Esophagus muscularis mucosa (tissue), 3 donors: ENCODE measurements at regions not wholly inside any gene's neighbourhood (a gene's known extent, or its start where the extent isn't known, plus 50 kb on each side); places are given as distances from the start of the nearest gene placed in this dataset.

Experiments
- POLR2A ChIP-seq: fragments of 450-650 bp; IDR thresholded peaks from one replicate; pipeline ENCODE4 v1.6.1; 2017; ENCODE audit warnings: antibody characterized with exemption, moderate library complexity, mild to moderate bottlenecking, low read depth
- POLR2AphosphoS5 ChIP-seq, 2 donors: sonication (generic); formaldehyde crosslinking; IDR thresholded peaks; one replicate each; pipeline ENCODE4 v1.6.1; 2017; ENCODE audit warnings: antibody characterized with exemption in 2 of 2
- TF ChIP-seq, protein P1 (sequence below), 3 experiments: fragments of 200-600 bp in 2 of 3; fragments of 450-650 bp in 1 of 3; sonication (generic) in 2 of 3; IDR thresholded peaks; one replicate each; pipeline ENCODE4 v1.5.1; 2017 to 2019; ENCODE audit warnings: antibody characterized with exemption in 3 of 3, mild to moderate bottlenecking in 2 of 3, moderate library complexity in 1 of 3

DNA sequence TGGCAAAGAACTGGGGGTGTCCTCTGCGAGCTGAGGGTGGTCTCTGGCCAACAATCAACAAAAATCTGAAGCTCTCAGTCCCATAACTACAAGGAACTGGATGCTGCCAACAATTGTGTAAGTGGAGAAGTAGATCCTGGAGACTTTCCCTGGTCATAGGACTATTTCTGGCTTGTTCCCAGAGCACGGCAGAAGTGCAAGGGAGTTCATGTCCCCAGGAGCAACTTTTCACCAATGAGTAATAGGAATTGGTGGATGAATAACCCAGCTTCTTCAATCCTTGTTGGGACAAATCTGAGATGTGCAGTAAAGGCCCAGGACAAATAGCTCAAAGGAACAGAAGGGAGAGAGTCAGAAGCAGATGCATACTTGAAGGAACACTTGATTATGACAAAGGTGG is 95.5 kb downstream of the QRSL1 start:
- TF ChIP-seq, protein P1, sequence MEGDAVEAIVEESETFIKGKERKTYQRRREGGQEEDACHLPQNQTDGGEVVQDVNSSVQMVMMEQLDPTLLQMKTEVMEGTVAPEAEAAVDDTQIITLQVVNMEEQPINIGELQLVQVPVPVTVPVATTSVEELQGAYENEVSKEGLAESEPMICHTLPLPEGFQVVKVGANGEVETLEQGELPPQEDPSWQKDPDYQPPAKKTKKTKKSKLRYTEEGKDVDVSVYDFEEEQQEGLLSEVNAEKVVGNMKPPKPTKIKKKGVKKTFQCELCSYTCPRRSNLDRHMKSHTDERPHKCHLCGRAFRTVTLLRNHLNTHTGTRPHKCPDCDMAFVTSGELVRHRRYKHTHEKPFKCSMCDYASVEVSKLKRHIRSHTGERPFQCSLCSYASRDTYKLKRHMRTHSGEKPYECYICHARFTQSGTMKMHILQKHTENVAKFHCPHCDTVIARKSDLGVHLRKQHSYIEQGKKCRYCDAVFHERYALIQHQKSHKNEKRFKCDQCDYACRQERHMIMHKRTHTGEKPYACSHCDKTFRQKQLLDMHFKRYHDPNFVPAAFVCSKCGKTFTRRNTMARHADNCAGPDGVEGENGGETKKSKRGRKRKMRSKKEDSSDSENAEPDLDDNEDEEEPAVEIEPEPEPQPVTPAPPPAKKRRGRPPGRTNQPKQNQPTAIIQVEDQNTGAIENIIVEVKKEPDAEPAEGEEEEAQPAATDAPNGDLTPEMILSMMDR (IDR thresholded peaks at IDR 0.05): no peak
- TF ChIP-seq POLR2A (no peak), POLR2AphosphoS5 (IDR thresholded peaks at IDR 0.05) (no peak)
